ENCODE measurements at regions not wholly inside any gene's neighbourhood (a gene's known extent, or its start where the extent isn't known, plus 50 kb on each side); places are given as distances from the start of the nearest gene placed in this dataset.

GRCh38 chr6:149176971-149177667 lies 140.4 kb upstream of the TAB2 start:
- no peak for TF ChIP-seq POLR2A (IDR thresholded peaks at IDR 0.05)
- TF ChIP-seq POLR2AphosphoS5 (IDR thresholded peaks at IDR 0.05): no peak
- TF ChIP-seq CTCF (IDR thresholded peaks at IDR 0.05): no peak
- no peak overlapping the region for H3K4me3 ChIP-seq
- H3K27ac ChIP-seq: no peak overlapping the region
- no peaks in the 10 kb centered on the region for H3K36me3 ChIP-seq
- intact Hi-C loops (cut with DNase I): no loop called here
- WGBS: 66% methylated on average over 8 of the region's 8 CpGs
- H3K27me3 ChIP-seq (replicated peaks; ENCODE audit: insufficient read depth): no peaks in the 10 kb centered on the region
- H3K9me3 ChIP-seq: no peaks in the 10 kb centered on the region
- no peaks in the 10 kb centered on the region for H3K4me1 ChIP-seq (replicated peaks)
- no peak for DNase-seq (ENCODE audit: low spot score)

DNA sequence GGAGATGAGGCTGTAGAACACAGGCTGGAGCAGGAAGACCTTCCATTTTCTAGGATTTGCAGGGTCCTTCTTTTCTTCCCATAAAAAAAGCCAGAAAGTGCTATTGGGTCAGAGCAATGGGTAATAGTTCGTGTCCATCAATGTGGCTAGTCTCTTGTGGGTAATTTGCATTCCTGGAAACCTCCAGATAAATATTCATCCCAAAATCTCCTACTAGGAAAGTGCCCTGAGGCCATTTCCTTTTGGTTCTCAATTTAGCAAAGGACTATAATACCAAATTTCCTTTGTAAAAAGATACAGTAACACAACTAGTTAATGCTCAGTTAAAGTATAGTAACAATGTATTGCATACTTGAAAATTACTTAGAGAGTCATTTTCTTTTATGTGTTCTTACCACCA lies 138.1 kb upstream of the TAB2 start:
- H3K4me3 ChIP-seq: no peak overlapping the region
- 100% methylated on average over 1 of the region's 1 CpG for WGBS
- no peaks in the 10 kb centered on the region for H3K9me3 ChIP-seq
- no peak for TF ChIP-seq POLR2AphosphoS5 (IDR thresholded peaks at IDR 0.05)
- TF ChIP-seq POLR2A (IDR thresholded peaks at IDR 0.05): no peak
- no peak for TF ChIP-seq CTCF (IDR thresholded peaks at IDR 0.05)
- intact Hi-C loops (cut with DNase I): no loop called here
- DNase-seq (ENCODE audit: low spot score): no peak
- H3K27ac ChIP-seq: no peak overlapping the region
- H3K36me3 ChIP-seq: no peaks in the 10 kb centered on the region
- no peaks in the 10 kb centered on the region for H3K4me1 ChIP-seq (replicated peaks)
- H3K27me3 ChIP-seq (replicated peaks; ENCODE audit: insufficient read depth): no peaks in the 10 kb centered on the region

DNA sequence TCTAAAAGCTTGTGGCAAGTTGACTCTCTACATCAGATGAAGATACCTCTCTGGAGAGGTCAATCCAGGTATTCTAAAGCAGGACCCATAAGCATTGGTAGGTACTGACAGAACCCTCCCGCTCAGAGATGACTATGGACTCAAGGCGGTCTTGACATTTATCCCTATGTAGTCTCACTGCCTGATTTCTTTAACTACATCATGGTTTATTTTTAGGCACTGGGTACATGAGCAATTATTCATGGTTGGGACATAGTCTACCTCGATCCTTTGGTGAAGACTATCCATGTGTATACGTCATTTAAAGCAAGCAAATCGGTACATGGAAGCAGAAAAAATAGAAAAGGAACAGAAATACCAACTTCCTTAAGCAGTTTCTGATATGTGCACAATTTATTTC lies 136.2 kb upstream of the TAB2 start:
- WGBS: 95% methylated on average over 5 of the region's 5 CpGs
- Histone ChIP-seq H3K27ac (no peak overlapping the region), H3K4me1 (replicated peaks) (no peaks in the 10 kb centered on the region), H3K9me3 (no peaks in the 10 kb centered on the region), H3K4me3 (no peak overlapping the region), H3K27me3 (replicated peaks; ENCODE audit: insufficient read depth) (no peaks in the 10 kb centered on the region), H3K36me3 (no peaks in the 10 kb centered on the region)
- intact Hi-C loops (cut with DNase I): no loop called here
- DNase-seq (ENCODE audit: low spot score): no peak
- TF ChIP-seq POLR2A (IDR thresholded peaks at IDR 0.05): no peak
- TF ChIP-seq CTCF (IDR thresholded peaks at IDR 0.05): no peak
- TF ChIP-seq POLR2AphosphoS5 (IDR thresholded peaks at IDR 0.05): no peak

GRCh38 chr6:149182262-149182661 lies 135.2 kb upstream of the TAB2 start:
- Histone ChIP-seq H3K36me3 (no peaks in the 10 kb centered on the region), H3K27me3 (replicated peaks; ENCODE audit: insufficient read depth) (no peaks in the 10 kb centered on the region), H3K4me1 (replicated peaks) (no peaks in the 10 kb centered on the region), H3K27ac (no peak overlapping the region), H3K9me3 (no peaks in the 10 kb centered on the region), H3K4me3 (no peak overlapping the region)
- no peak for TF ChIP-seq POLR2AphosphoS5 (IDR thresholded peaks at IDR 0.05)
- 77% methylated on average over 6 of the region's 6 CpGs for WGBS
- intact Hi-C loops (cut with DNase I): no loop called here
- DNase-seq (ENCODE audit: low spot score): no peak

DNA sequence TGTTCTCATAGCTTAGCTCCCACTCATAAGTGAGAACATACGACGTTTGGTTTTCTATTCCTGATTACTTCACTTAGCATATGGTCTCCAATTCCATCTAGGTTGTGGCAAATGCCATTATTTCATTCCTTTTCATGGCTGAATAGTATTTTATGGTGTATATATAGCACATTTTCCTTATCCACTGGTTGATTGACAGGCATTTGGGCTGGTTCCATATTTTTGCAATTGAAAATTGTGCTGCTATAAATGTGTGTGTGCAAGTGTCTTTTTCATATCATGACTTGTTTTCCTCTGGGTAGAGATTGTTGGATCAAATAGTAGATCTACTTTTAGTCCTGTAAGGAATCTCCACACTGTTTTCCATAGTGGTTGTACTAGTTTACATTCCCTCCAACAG lies 133.0 kb upstream of the TAB2 start:
- WGBS: 93% methylated on average over 2 of the region's 2 CpGs
- intact Hi-C loops (cut with DNase I): no loop called here

DNA sequence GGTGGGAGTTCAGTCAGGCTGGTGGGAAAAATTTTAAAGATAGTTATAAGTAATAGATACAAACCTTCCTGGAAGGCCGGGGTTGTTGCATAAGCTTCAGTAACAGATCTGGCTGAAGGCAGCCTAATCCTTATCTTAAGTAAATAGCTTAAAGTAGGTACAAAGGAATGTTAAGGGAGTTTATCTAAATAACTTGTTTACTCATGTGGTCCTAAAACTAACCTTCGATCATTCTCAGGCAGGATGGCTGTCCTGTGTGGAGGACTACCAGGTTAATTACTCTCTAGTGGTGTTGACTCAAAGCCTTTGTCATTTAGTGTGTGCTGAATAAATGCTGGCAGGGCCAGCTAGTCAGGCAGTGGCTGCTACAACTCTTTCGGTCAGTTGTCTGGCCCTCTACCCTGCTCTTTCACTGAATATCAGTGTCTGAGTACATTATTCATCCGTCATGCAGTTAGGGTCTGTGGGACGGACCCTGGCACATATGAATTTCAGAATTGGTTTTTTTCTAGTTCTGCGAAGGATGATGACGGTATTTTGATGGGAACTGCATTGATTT lies 131.6 kb upstream of the TAB2 start:
- no peak for TF ChIP-seq POLR2AphosphoS5 (IDR thresholded peaks at IDR 0.05)
- no peak for TF ChIP-seq POLR2A (IDR thresholded peaks at IDR 0.05)
- TF ChIP-seq CTCF (IDR thresholded peaks at IDR 0.05): no peak
- Histone ChIP-seq H3K36me3 (no peaks in the 10 kb centered on the region), H3K4me1 (replicated peaks) (no peaks in the 10 kb centered on the region), H3K9me3 (no peaks in the 10 kb centered on the region), H3K27me3 (replicated peaks; ENCODE audit: insufficient read depth) (no peaks in the 10 kb centered on the region), H3K4me3 (no peak overlapping the region), H3K27ac (no peak overlapping the region)
- DNase-seq (ENCODE audit: low spot score): no peak
- WGBS: 96% methylated on average over 7 of the region's 7 CpGs
- intact Hi-C loops (cut with DNase I): no loop called here

More for the DNA sequence above, 133.0 kb upstream of the TAB2 start:
- no peak overlapping the region for H3K4me3 ChIP-seq
- H3K9me3 ChIP-seq: no peaks in the 10 kb centered on the region
- no peak for DNase-seq (ENCODE audit: low spot score)
- no peak for TF ChIP-seq POLR2AphosphoS5 (IDR thresholded peaks at IDR 0.05)
- no peaks in the 10 kb centered on the region for H3K4me1 ChIP-seq (replicated peaks)
- no peaks in the 10 kb centered on the region for H3K36me3 ChIP-seq
- no peaks in the 10 kb centered on the region for H3K27me3 ChIP-seq (replicated peaks; ENCODE audit: insufficient read depth)
- no peak overlapping the region for H3K27ac ChIP-seq
